G401 (cell line): ENCODE measurements at regions not wholly inside any gene's neighbourhood (a gene's known extent, or its start where the extent isn't known, plus 50 kb on each side); places are given as distances from the start of the nearest gene placed in this dataset.
"Not testable (repeated sequence)": the region's sequence is repeated elsewhere in the genome, so short reads cannot be mapped to it uniquely, and the experiment has no call there.

Experiments used
- DNase-seq: peaks from one replicate; pipeline ENCODE4 v3.0.0-alpha.2; 2015; ENCODE audit warnings: low spot score
- in situ Hi-C: cut with HindIII; loops from 2 replicates; pipeline ENCODE4 v1.10.0; 2016; ENCODE audit warnings: low sequenced_read_pairs, mixed read lengths

DNA sequence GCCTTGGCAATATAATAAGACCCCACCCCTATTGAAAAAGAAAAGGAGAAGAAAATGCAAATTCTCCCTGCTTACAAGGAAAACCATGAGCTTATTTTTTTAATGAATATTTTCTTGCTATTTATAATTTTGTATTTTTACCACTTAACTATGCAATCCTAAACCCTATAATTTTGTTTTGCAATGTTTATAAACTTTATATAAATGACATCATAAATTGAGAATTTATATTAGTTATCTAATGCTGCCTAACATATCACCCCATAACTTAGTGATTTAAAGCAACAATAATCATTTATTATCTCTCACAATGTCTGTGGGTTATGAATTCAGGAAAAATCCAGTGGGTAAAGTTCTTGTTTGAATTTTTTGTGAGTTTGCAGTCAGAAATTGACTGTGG, 369.1 kb downstream of the TAF11L14 start:
- in situ Hi-C loops, result no loop called here
- DNase-seq, result no peak

DNA sequence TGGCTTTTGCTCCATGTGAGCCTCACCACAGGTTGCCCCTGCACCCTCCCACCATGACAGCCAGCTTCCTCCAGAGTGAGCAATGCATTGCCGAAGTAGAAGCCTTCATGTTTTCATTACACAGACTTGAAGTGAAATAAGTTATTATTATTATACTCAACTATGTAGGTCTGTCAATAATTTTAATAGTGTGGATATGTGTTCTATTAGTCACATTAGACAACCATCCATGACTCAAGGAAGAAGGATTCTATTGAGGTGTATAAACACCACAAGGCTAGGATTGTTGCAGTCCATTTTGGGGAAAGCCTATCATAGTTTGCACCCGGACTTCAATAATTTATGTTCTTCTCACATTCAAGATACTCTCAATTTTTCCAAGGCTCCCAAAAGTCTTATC, 369.5 kb downstream of the TAF11L14 start:
- in situ Hi-C loops, result no loop called here
- DNase-seq, result no peak

DNA sequence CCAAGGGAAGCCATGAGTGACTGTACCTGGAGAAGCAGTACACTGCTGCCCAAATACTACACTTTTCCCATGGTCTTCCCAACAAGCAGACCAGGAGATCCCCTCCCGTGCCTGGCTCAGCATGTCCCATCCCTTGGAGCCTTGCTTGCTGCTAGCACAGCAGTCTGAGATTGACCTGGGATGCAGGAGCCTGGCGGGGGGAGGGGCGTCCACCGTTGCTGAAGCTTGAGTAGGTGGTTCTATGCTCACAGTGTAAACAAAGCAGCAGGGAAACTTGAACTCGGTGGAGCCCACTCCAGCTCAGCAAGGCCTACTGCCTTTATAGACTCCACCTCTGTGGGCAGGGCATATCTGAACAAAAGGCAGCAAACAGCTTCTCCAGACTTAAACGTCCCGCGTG, 372.0 kb downstream of the TAF11L14 start:
- in situ Hi-C loops, result not testable (repeated sequence)

DNA sequence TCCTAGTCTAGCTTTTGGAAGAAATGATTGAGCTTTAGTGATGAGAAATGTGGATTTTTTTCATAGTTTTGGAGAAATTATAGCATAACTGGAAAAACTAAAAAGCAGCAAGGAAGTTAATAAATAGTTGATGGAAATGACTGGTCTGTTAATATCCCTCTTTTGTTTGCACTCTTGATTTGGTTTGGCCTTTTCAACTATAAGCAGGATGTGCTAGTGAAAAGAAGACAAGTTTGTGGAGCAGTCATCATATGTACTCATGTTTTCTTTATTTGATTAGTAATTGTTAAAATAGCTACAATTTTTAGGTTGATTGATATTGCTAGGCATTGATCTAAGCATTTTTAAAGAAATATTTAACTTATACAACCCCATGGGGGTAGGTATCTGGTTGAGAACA, 374.7 kb downstream of the TAF11L14 start:
- in situ Hi-C loops, result no loop called here
- no peak for DNase-seq

More for the DNA sequence above, 372.0 kb downstream of the TAF11L14 start:
- not testable (repeated sequence) for DNase-seq

- in situ Hi-C loops, result no loop called here
- no peak for DNase-seq
Measured at GRCh38 chr5:18010053-18010452, 375.8 kb downstream of the TAF11L14 start.

- in situ Hi-C loops, result no loop called here
- no peak for DNase-seq
Measured at GRCh38 chr5:18018472-18018871, 384.2 kb downstream of the TAF11L14 start.

GRCh38 chr5:18023275-18023674, 389.0 kb downstream of the TAF11L14 start:
- in situ Hi-C loops, result no loop called here
- no peak for DNase-seq

DNA sequence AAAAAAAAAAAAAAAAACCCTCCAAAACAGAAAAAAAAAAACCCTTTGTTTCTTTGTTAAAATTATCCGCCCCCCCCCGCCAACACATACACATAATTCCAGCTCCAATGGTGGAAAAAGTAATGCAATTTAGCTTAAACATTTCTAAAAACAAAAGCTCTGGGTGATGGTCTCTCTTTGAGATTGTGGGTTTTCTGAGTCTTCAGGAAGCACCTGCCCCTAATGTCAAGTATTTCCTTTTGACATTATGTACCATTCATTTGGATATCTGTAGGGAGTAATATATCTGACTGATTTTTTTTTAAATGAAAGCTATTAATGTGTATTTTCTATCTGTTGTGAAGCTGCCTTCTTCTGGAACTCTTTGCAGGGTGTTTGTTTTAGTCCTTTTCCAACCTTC, 389.7 kb downstream of the TAF11L14 start:
- DNase-seq, result no peak
- in situ Hi-C loops, result no loop called here

DNA sequence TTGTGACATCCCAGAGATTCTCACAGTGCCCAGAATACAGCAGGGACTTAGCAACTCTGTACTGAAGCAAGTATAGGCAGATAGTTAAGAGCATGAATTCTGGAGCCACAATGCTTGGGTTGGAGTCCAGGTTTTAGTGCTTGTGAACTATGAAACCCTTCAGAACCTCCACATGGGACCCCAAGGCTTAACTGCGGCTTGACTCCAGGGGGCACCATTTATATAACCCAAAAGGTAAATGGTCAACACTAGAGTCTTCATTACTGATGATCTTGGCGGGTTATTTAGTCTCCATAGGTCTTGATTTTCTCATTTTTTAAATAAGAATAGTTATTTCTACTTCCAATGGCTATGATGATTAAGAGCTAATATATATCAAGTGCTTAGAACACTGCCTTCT, 390.3 kb downstream of the TAF11L14 start:
- in situ Hi-C loops, result no loop called here
- no peak for DNase-seq

- in situ Hi-C loops, result no loop called here
- DNase-seq, result no peak
Measured at GRCh38 chr5:18027241-18027867, 393.1 kb downstream of the TAF11L14 start.

GRCh38 chr5:18028036-18028435, 393.8 kb downstream of the TAF11L14 start:
- in situ Hi-C loops, result no loop called here
- DNase-seq, result no peak

GRCh38 chr5:18032744-18033143, 398.5 kb downstream of the TAF11L14 start:
- in situ Hi-C loops, result no loop called here
- no peak for DNase-seq

GRCh38 chr5:18036531-18036930, 402.3 kb downstream of the TAF11L14 start:
- in situ Hi-C loops, result no loop called here
- DNase-seq, result no peak

GRCh38 chr5:18037718-18038117, 403.5 kb downstream of the TAF11L14 start:
- DNase-seq, result no peak
- in situ Hi-C loops, result no loop called here

- no peak for DNase-seq
- in situ Hi-C loops, result no loop called here
Measured at GRCh38 chr5:18043344-18043743, 409.1 kb downstream of the TAF11L14 start.

- in situ Hi-C loops, result no loop called here
- DNase-seq, result no peak
Measured at GRCh38 chr5:18048449-18048848, 414.2 kb downstream of the TAF11L14 start.

- in situ Hi-C loops, result no loop called here
- DNase-seq, result no peak
Measured at GRCh38 chr5:18050345-18050744, 416.1 kb downstream of the TAF11L14 start.

DNA sequence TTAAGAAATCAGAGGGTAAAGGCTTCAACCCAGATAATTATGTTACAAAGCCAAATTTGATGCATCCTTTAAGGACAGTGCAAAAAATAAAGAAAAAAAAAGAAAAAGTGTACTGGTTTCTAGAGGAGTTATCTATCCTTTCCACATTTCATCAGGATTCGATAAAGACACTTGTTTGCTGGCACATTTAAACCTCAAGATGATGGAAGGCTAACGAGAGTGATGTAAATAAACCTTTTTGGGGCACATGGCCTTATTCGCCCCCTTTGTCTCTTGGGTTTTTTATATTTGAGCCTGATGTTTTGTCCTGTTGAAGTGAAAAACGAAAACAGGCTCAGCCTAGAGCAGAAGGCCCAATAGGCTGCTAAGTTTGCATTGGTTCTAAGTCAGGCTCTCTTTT, 416.5 kb downstream of the TAF11L14 start:
- in situ Hi-C loops, result no loop called here
- DNase-seq, result no peak

- in situ Hi-C loops, result no loop called here
- DNase-seq, result no peak
Measured at GRCh38 chr5:18051953-18052352, 417.7 kb downstream of the TAF11L14 start.

- in situ Hi-C loops, result no loop called here
- DNase-seq, result no peak
Measured at GRCh38 chr5:18052569-18052968, 418.3 kb downstream of the TAF11L14 start.

DNA sequence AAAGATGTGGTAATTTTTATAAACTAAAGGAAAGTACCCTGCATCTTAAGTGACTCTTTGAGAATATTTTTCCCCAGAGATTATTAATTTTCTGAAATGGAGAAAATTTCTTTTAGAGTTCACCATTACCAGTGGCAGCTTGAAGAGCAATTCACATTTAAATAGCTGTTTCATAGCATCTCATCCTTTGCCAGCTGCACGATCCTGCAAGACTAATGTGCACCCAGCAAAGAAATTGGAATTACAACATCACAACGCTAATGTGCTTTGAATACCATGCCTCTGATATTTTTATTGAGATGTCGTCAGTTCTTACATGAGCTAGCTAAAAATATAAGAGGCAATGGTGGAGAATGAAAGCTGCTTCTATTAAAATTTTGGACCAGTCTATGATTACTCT, 423.5 kb downstream of the TAF11L14 start:
- no peak for DNase-seq
- in situ Hi-C loops, result no loop called here

DNA sequence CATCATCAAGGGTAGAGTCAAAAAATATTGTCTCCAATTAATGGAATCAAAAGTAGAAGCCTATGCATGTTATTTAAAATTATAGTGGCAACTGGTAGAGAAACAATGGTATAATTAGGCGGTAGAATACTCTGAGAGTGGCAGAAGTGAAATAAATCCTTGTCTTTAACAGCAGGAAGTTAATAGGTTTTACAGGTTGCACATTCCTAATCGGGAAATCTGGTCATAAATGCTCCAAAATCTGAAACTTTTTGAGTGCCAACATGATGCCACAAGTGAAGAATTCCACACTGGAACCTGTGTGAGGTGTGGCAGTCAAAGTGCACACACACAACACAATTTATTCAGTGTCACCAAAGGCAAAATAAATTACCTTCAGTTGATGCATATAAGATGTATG, 433.4 kb downstream of the TAF11L14 start:
- in situ Hi-C loops, result no loop called here
- DNase-seq, result no peak
